Stimulated activated naive B cell treated with anti-CD40 and anti-IgM and Interleukin-4, amounts not matched to agents 10 μg/mL and 1 μg/mL and 100 μg/mL, for 72 hours (primary cell): ENCODE measurements at regions not wholly inside any gene's neighbourhood (a gene's known extent, or its start where the extent isn't known, plus 50 kb on each side); places are given as distances from the start of the nearest gene placed in this dataset.

ENCODE experiments used
- ATAC-seq, 2 donors: fragments of 150-1000 bp; cut with Tn5 transposase; replicated peaks; 2 replicates each; pipeline ENCODE4 v1.10.0; 2021; ENCODE audit warnings: moderate library complexity in 1 of 2
- DNase-seq: peaks from one replicate; pipeline ENCODE4 v3.0.0; 2021
- H3K27ac Mint-ChIP-seq: one replicate; pipeline ENCODE4 v1.8.0; 2022; ENCODE audit warnings: mild to moderate bottlenecking, mixed read lengths
- H3K27me3 Mint-ChIP-seq, 2 donors: one replicate each; pipeline ENCODE4 v1.8.0; 2022; ENCODE audit warnings: mixed read lengths in 2 of 2
- H3K36me3 Mint-ChIP-seq, 2 donors: one replicate each; pipeline ENCODE4 v1.8.0; 2022; ENCODE audit warnings: mixed read lengths in 2 of 2, mild to moderate bottlenecking in 1 of 2
- H3K4me1 Mint-ChIP-seq, 2 donors: one replicate each; pipeline ENCODE4 v1.8.0; 2022; ENCODE audit warnings: mixed read lengths in 2 of 2, mild to moderate bottlenecking in 1 of 2
- H3K4me3 Mint-ChIP-seq, 2 donors: one replicate each; pipeline ENCODE4 v1.8.0; 2022; ENCODE audit warnings: mild to moderate bottlenecking in 2 of 2, mixed read lengths in 2 of 2, moderate library complexity in 1 of 2
- H3K9me3 Mint-ChIP-seq, 2 donors: one replicate each; pipeline ENCODE4 v1.8.0; 2022; ENCODE audit warnings: mixed read lengths in 2 of 2, mild to moderate bottlenecking in 1 of 2

DNA sequence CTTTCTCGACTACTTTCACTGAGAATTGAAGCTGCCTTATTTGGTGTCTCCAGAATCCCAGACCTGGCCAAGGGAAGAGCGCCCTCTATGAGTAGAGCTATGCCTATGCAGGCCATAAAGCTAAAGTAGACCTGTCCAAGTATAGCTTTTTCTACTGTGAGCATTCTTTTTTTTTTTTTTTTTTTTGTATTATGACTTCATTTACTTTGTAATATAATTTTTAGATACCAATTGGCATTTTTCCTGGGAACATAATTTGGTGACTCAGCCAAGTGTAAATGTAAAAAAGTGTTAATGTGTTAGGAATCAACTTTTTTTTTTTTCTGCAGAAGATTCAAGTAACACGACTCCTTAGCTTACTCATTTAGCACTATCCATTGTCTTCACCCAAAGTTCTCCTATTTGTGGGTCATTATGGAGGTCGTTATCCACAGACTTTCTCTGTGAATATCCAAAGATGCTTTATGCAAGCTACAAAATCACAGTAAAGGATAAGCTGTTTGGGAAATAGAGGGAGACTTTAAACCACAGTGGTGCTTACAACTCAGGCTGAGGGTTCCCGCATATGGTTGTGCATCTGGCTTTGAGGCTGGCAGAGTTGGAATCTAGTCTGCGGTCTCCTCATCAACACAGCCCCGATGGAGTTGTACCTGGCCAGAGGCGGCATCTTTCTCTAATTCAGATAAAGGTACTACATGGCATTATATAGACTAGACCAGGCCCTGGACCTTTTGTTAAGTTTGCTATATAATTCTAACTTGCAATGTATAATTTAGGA is 1040.2 kb upstream of the SORCS1 start:
- DNase-seq (no peak), ATAC-seq (no peak)
- H3K27me3 Mint-ChIP-seq, result no peaks in the 10 kb centered on the region
- no peaks in the 10 kb centered on the region for H3K4me1 Mint-ChIP-seq
- H3K36me3 Mint-ChIP-seq, result no peaks in the 10 kb centered on the region
- H3K4me3 Mint-ChIP-seq, result no peak overlapping the region
- H3K9me3 Mint-ChIP-seq, result peaks cover 1 to 3% of the 10 kb centered on the region in 2 donors
- no peak overlapping the region for H3K27ac Mint-ChIP-seq

DNA sequence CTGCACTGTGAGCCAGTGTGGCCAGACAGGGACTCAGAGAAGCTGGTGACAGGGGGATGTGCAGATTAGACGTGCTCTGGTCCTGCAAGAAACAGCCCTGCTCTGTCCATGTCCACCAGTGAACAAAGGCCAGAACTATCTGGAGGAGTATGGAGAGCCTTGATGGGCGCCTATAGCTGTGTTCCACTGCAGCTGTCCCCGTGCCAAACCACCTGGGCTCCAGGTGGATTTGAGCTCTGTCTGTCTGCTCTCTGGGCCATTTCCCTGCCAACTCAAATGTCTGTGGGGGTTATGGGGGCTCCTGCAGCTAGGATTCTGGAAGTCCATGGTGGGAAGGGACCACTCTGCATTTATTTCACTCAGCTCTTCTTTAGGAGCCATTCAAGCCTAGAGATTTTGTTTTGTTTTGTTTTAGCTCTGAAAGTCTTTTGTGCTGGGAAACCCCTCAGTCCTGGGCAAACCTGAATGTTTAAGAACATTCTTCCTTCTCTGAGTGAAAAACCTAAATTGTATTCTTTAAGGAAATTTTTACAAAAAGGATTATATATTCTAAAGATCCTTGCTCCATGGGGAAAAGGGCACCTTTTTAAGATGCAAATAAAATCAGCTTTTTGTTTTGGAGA is 1039.5 kb upstream of the SORCS1 start:
- no peak for ATAC-seq
- H3K27me3 Mint-ChIP-seq, result no peaks in the 10 kb centered on the region
- H3K4me3 Mint-ChIP-seq, result no peak overlapping the region
- peaks cover 1 to 3% of the 10 kb centered on the region in 2 donors for H3K9me3 Mint-ChIP-seq
- no peak overlapping the region for H3K27ac Mint-ChIP-seq
- DNase-seq, result no peak
- H3K4me1 Mint-ChIP-seq, result no peaks in the 10 kb centered on the region
- no peaks in the 10 kb centered on the region for H3K36me3 Mint-ChIP-seq

DNA sequence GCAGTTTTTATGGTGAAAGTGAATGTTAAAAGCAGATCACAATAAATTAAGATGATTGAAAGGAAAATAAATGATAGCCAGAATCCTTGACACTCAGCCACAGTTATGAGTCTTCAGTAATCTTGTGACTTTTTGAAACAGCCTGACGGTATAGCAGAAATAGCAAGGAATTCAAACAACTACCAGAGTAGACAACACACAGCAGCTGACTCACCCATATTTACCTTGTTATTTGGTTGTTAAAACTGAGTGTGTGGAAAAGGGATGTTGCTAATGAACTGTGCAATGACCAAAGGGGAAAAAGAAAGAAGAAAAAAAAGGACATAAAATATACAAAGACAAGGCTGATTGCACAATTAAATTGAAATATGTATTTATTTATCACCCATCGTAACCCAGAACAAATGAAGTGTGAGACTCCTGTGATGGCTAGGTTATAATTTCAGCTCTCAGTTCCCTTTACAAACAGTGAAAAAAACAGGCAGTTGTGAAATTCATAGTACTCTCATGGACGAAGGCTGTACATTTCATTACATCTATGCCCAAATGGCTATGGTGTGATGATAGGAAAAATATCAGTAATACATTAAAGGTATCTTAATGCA is 1023.0 kb upstream of the SORCS1 start:
- ATAC-seq (no peak), DNase-seq (no peak)
- no peaks in the 10 kb centered on the region for H3K27me3 Mint-ChIP-seq
- H3K4me3 Mint-ChIP-seq, result no peak overlapping the region
- no peak overlapping the region for H3K27ac Mint-ChIP-seq
- H3K9me3 Mint-ChIP-seq, result peaks cover 6 to 12% of the 10 kb centered on the region in 2 donors
- H3K36me3 Mint-ChIP-seq, result no peaks in the 10 kb centered on the region
- H3K4me1 Mint-ChIP-seq, result no peaks in the 10 kb centered on the region

DNA sequence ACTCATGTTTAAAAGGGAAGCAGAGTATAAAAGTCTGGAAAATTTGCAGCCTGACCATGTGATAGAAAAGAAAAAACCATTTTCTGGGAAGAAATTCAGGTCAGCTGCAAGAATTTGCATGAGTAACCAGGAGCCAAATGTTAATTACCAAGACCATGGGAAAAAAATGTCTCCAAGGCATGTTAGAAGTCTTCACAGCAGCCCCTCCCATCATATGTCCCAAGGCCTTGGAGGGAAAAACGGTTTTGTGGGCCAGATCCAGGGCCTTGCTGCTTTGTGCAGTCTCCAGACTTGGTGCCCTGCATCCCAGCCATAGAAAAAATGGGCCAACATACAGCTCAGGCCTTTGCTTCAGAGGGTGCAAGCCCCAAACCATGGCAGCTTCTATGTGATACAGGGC is 1019.6 kb upstream of the SORCS1 start:
- Mint-ChIP-seq H3K9me3 (peaks cover 0 to 10% of the 10 kb centered on the region in 2 donors), H3K4me1 (no peaks in the 10 kb centered on the region), H3K27me3 (no peaks in the 10 kb centered on the region), H3K4me3 (no peak overlapping the region), H3K27ac (no peak overlapping the region), H3K36me3 (no peaks in the 10 kb centered on the region)
- ATAC-seq (no peak), DNase-seq (no peak)

DNA sequence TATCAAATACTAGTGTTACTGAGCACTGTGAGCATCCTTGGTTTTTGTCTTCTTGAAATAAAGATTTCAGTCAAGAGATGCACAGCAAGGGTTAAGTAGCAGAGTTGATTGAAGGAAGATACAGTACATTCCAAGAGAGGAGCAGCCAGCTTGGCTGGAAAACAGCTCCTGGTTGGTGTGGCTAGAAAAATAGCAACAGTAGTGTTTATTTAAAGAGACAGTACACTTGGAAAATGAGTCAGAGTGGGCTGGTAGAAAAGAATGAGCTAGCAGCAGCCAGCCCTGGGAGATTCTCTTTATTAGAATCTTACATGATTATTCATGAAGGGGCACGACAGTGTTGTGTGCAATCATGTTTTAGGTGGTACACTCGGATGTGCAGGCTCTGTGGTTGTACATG is 1016.4 kb upstream of the SORCS1 start:
- DNase-seq, result no peak
- Mint-ChIP-seq H3K36me3 (no peaks in the 10 kb centered on the region), H3K27me3 (no peaks in the 10 kb centered on the region), H3K4me1 (no peaks in the 10 kb centered on the region), H3K4me3 (no peak overlapping the region), H3K9me3 (peaks cover 0 to 3% of the 10 kb centered on the region in 2 donors), H3K27ac (no peak overlapping the region)
- no peak for ATAC-seq

DNA sequence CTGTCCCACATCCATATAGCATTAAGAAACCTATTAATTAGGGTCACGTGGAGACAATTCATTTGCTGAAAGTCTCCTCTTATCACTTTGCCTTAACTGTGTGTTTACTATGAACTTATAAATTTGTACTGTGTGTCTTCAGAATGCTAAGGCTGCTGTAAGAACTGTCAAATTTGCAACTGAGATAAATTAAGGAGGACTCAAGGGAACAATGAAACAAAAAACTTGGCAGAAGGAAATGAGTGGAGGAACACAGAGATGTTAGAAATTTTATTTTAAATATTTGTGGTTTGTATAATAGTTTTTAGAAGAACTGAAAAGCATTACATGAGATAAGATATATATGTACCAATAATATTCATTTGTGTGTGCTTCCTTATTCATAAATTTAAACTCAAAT is 1005.3 kb upstream of the SORCS1 start:
- H3K9me3 Mint-ChIP-seq, result peaks cover 0 to 5% of the 10 kb centered on the region in 2 donors
- no peak overlapping the region for H3K4me3 Mint-ChIP-seq
- no peaks in the 10 kb centered on the region for H3K4me1 Mint-ChIP-seq
- no peaks in the 10 kb centered on the region for H3K27me3 Mint-ChIP-seq
- ATAC-seq (no peak), DNase-seq (no peak)
- H3K36me3 Mint-ChIP-seq, result no peaks in the 10 kb centered on the region
- no peak overlapping the region for H3K27ac Mint-ChIP-seq

DNA sequence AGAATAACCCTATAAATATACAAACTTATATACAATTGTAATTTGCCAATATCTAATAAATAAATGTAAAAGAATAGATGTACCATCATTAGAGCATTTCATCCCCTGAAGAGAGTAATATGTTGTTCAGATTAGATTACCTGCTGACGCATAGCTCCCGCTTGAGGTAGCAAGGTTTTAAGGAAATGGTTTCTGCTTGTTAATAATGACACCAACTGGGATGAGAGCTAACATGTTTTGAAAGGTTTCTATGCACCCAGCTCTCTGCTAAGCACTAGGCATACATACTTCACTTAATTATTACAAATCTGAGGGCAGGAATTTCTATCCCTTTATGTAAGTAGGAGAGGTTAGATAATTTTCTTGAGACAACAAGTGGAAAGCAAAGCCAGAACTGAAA is 1003.3 kb upstream of the SORCS1 start:
- no peak overlapping the region for H3K4me3 Mint-ChIP-seq
- H3K27ac Mint-ChIP-seq, result no peak overlapping the region
- no peaks in the 10 kb centered on the region for H3K4me1 Mint-ChIP-seq
- H3K27me3 Mint-ChIP-seq, result no peaks in the 10 kb centered on the region
- no peak for ATAC-seq
- DNase-seq, result no peak
- H3K9me3 Mint-ChIP-seq, result peaks cover 0 to 5% of the 10 kb centered on the region in 2 donors
- H3K36me3 Mint-ChIP-seq, result no peaks in the 10 kb centered on the region

DNA sequence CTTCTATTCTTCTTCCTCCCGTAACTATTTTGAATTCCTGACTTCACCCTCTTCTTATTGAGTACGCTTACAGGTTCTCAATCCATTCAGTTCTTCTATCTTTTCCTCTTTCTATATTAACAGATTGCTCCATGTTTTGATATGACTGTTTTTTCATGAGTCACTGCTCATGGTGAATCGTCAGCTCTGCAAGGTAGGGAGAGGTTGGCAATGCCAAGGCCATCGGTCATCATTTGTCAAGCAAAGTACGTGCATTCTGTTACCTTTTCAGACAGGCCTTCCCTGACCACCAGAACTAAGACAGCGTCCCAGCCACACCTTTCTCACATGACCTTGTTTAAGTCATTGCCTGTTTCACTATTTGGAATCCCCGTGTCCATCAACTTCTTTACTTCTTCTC is 1001.9 kb upstream of the SORCS1 start:
- H3K4me1 Mint-ChIP-seq, result no peaks in the 10 kb centered on the region
- H3K27me3 Mint-ChIP-seq, result no peaks in the 10 kb centered on the region
- no peak overlapping the region for H3K4me3 Mint-ChIP-seq
- DNase-seq, result no peak
- H3K36me3 Mint-ChIP-seq, result no peaks in the 10 kb centered on the region
- peaks cover 0 to 5% of the 10 kb centered on the region in 2 donors for H3K9me3 Mint-ChIP-seq
- ATAC-seq, result no peak
- no peak overlapping the region for H3K27ac Mint-ChIP-seq

DNA sequence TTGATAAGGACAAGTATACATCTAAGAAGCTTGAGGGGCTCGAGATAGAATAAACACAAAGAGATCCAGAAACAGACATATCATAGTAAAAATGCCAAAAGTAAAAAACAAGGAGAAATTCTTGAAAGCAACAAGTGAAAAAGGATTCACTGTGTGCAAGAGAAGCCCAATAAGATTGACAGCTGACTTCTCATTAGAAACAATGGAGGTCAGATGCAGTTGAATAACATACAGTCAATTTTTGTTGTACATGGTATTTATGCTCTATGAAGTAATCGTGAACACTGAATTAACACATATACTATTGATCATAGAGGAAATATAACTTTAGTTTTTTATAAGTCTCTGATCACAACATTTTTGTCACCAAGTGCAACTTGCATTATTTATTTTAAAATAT is 982.8 kb upstream of the SORCS1 start:
- no peak overlapping the region for H3K4me3 Mint-ChIP-seq
- DNase-seq (no peak), ATAC-seq (no peak)
- no peaks in the 10 kb centered on the region for H3K36me3 Mint-ChIP-seq
- no peaks in the 10 kb centered on the region for H3K27me3 Mint-ChIP-seq
- no peak overlapping the region for H3K27ac Mint-ChIP-seq
- H3K4me1 Mint-ChIP-seq, result no peaks in the 10 kb centered on the region
- H3K9me3 Mint-ChIP-seq, result peaks cover 13 to 14% of the 10 kb centered on the region in 2 donors

DNA sequence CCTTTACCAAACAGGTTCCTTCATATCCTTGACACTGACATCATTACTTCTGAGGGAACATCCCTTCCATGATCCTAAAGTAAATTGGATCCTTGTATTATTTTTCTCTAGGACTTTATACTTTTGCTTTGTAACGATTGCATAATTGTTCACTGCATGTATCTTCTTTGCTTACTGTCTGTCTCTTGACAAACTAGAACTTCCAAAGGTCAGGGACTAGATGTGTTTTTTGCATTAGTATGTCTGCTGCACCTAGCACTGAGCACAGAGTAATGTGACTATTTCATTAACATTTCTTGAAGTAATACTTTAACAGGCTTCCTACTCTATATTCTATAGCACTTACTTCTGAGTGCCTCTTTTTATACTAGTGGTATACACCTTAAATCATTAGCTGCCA is 976.6 kb upstream of the SORCS1 start:
- Mint-ChIP-seq H3K27ac (no peak overlapping the region), H3K4me3 (no peak overlapping the region), H3K9me3 (peaks cover 0 to 2% of the 10 kb centered on the region in 2 donors), H3K4me1 (no peaks in the 10 kb centered on the region), H3K27me3 (no peaks in the 10 kb centered on the region), H3K36me3 (no peaks in the 10 kb centered on the region)
- no peak for DNase-seq
- no peak for ATAC-seq

DNA sequence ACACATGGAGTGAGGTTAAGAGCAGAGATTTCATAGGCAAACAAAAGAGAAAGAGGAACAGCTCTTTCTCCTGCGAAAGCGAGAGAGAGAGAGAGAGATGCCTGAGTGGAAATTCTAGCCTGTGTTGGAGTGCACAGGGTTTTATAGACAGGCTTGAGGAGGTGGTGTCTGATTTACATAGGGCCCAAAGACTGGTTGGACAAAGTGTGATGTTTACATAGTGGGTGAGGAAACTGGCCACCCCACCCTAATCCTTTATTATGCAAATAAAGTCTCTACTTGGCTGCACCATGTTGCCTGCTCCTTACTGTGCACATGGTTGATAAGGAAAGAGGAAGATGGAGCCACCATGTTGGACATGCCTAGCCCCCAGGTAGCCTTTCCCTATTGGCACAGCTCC is 967.8 kb upstream of the SORCS1 start:
- Mint-ChIP-seq H3K36me3 (no peaks in the 10 kb centered on the region), H3K27me3 (no peaks in the 10 kb centered on the region), H3K4me3 (no peak overlapping the region), H3K9me3 (peaks cover 0 to 2% of the 10 kb centered on the region in 2 donors), H3K4me1 (no peaks in the 10 kb centered on the region), H3K27ac (no peak overlapping the region)
- ATAC-seq (no peak), DNase-seq (no peak)

DNA sequence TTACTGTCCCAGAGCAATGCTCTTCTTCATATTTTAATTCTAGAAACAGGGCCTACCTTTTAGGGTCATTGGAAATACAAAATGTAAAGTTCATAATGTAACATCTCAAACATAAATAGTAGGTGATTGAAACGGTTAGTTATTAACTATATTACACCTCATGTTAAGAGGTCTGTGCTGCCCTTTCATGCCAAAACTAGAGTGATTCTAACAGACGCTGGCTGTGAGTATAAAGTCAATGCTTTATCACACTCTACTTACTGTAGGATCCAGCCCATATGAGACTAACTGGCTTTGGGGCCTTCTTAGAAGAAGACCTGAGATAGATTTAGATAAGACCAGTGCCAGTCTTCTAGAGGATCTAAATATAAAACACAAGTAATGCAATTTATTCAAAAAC is 966.1 kb upstream of the SORCS1 start:
- Mint-ChIP-seq H3K27me3 (no peaks in the 10 kb centered on the region), H3K9me3 (peaks cover 0 to 2% of the 10 kb centered on the region in 2 donors), H3K4me3 (no peak overlapping the region), H3K36me3 (no peaks in the 10 kb centered on the region), H3K4me1 (no peaks in the 10 kb centered on the region), H3K27ac (no peak overlapping the region)
- ATAC-seq (no peak), DNase-seq (no peak)

DNA sequence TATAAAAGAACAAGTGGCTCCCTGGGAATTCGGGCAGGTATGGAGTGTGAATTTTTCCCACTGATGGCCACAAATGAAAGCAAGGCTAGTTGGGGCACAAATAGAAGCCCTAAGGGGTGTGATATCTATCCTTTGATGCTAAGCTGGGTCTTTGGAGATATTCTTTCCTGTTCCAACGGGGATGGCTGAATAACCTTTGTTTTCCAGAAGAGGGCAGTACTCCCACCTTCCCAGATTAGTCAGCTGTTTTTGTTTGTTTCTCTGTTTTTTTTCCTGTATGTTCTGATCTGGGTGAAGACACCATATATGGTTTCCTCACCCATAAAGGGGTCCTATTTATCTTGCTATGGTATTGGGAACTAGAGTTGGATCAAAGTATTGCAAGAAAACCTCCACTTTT is 947.7 kb upstream of the SORCS1 start:
- H3K4me1 Mint-ChIP-seq, result no peaks in the 10 kb centered on the region
- no peak overlapping the region for H3K27ac Mint-ChIP-seq
- no peak for DNase-seq
- no peak for ATAC-seq
- no peak overlapping the region for H3K4me3 Mint-ChIP-seq
- no peaks in the 10 kb centered on the region for H3K27me3 Mint-ChIP-seq
- no peaks in the 10 kb centered on the region for H3K36me3 Mint-ChIP-seq
- no peaks in the 10 kb centered on the region for H3K9me3 Mint-ChIP-seq

DNA sequence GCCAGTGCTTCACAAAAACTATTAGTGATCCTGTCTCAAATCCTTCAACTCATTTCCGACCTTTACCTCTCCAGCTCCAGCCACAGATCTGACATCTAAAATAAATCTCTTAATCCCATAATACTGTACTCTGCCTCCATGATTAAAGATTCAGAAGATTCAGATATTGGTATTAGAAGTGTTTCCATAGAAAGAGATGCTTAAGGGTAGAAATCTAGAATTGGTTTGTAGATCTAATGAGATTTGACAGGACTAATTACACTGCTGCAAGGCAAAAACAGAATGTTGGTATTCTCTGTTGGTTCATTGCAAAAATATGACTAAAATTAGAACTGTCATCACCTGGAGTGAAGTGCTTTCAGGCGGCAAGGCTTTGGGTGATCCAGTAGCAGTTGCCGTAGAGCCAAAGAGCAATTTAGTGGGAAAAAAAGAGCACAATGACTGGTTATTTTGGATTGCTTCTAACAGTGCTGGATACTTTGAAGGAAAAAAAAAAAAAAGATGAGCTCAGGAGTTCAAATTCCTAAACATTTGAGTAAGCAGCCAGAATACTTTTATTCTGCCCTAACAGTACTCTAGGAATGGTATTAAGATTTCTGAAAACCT is 940.1 kb upstream of the SORCS1 start:
- Mint-ChIP-seq H3K9me3 (no peaks in the 10 kb centered on the region), H3K4me3 (no peak overlapping the region), H3K27ac (no peak overlapping the region), H3K4me1 (no peaks in the 10 kb centered on the region), H3K36me3 (no peaks in the 10 kb centered on the region), H3K27me3 (no peaks in the 10 kb centered on the region)
- DNase-seq, result no peak
- ATAC-seq, result no peak

DNA sequence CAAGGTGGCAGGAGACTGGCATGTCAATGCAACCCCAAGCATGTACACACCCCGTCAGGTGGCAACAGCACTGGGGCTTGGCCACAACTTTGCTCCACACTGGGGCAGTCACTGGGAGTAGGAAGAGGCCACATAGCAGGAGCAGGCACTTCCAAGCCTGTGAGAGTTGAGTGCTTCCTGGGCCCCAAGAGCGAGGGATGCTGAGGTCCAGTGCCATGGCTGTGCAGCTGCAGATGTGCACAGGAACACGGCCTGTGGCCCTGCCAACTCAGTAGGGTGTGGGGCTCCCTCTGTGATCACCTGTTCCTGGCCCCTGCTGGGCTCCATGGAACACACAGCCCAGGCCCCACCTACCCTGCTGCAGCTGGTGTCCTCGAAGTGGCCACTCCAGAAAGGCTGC is 932.8 kb upstream of the SORCS1 start:
- ATAC-seq (no peak), DNase-seq (no peak)
- Mint-ChIP-seq H3K4me1 (no peaks in the 10 kb centered on the region), H3K27ac (no peak overlapping the region), H3K4me3 (no peak overlapping the region), H3K9me3 (no peaks in the 10 kb centered on the region), H3K27me3 (no peaks in the 10 kb centered on the region), H3K36me3 (no peaks in the 10 kb centered on the region)
